ENCODE measurements at regions not wholly inside any gene's neighbourhood (a gene's known extent, or its start where the extent isn't known, plus 50 kb on each side); places are given as distances from the start of the nearest gene placed in this dataset.

DNA sequence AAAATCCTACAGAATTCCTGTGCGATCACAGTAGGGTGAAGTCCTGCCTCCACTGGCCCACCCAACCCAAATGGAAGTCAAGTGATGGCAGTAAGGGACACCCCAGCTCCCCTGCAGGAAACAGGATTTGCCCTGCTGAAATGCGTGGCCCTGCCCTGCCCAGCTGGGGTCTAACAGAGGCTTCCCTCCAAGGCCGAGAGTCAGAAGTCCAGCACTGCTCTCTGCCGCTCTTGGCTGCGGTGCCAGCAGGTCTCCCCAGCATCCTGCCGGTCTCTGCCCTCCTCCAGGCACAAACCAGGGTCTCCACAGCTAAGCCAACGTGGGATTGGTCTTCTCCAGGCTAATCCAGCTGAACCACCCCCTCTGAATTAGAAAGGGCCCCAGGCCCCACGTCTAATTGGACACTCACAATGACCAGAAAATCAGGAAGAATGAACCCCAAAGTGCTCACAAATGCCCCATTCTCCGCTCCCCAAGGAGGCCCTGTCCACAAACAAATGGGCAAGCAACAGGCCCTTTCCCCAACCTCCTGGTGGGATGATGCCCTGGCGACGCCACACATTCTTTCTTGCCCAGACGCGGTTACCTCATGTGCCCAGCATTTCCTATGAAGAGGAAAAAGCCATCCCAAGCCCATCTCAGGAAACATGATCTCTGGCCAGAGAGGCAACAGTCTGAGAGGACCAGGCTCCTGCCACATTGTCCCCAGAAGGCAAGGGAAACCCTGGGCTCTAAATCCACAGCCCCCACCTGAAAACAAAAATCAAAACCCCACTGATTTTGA lies 117.2 kb downstream of the BANF2 start:
- Mint-ChIP-seq H3K4me1 (peaks cover 2% of the 10 kb centered on the region), H3K4me3 (no peak overlapping the region), H3K27me3 (no peaks in the 10 kb centered on the region), H3K36me3 (ENCODE audit: low read depth) (no peaks in the 10 kb centered on the region), H3K9me3 (peaks cover 5% of the 10 kb centered on the region), H3K27ac (no peak overlapping the region)
- ChIA-PET POLR2A (no interaction called here), CTCF (no interaction called here)
- intact Hi-C loops (cut with micrococcal nuclease), result no loop called here
- TF ChIP-seq, protein P1, sequence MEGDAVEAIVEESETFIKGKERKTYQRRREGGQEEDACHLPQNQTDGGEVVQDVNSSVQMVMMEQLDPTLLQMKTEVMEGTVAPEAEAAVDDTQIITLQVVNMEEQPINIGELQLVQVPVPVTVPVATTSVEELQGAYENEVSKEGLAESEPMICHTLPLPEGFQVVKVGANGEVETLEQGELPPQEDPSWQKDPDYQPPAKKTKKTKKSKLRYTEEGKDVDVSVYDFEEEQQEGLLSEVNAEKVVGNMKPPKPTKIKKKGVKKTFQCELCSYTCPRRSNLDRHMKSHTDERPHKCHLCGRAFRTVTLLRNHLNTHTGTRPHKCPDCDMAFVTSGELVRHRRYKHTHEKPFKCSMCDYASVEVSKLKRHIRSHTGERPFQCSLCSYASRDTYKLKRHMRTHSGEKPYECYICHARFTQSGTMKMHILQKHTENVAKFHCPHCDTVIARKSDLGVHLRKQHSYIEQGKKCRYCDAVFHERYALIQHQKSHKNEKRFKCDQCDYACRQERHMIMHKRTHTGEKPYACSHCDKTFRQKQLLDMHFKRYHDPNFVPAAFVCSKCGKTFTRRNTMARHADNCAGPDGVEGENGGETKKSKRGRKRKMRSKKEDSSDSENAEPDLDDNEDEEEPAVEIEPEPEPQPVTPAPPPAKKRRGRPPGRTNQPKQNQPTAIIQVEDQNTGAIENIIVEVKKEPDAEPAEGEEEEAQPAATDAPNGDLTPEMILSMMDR (IDR thresholded peaks at IDR 0.05), result no peak
- DNase-seq (no peak), ATAC-seq (ENCODE audit: low read depth) (no peak)

DNA sequence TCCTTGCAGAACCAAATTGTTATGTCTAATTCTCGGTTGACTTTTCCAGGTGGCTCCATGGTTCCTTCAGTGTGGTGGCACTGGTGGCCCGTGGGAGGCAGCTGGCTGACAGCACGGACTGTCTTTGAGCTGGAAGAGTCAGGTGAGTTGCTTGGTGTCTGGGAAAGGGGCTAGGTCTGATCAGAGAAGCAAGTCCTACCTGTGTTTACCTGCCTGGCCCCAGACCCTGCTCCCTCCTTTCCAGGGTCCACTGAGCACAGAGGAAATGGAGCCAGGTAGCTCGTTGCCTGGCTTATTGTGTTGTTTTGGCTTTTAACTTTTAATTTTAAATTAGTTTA lies 111.8 kb downstream of the BANF2 start:
- intact Hi-C loops (cut with micrococcal nuclease), result no loop called here
- TF ChIP-seq, protein P1 (IDR thresholded peaks at IDR 0.05), result no peak
- Mint-ChIP-seq H3K36me3 (ENCODE audit: low read depth) (no peaks in the 10 kb centered on the region), H3K27ac (no peak overlapping the region), H3K27me3 (no peaks in the 10 kb centered on the region), H3K4me1 (peaks cover 10% of the 10 kb centered on the region), H3K9me3 (no peaks in the 10 kb centered on the region), H3K4me3 (no peak overlapping the region)
- ChIA-PET CTCF (no interaction called here), POLR2A (no interaction called here)
- ATAC-seq (ENCODE audit: low read depth) (no peak), DNase-seq (no peak)

DNA sequence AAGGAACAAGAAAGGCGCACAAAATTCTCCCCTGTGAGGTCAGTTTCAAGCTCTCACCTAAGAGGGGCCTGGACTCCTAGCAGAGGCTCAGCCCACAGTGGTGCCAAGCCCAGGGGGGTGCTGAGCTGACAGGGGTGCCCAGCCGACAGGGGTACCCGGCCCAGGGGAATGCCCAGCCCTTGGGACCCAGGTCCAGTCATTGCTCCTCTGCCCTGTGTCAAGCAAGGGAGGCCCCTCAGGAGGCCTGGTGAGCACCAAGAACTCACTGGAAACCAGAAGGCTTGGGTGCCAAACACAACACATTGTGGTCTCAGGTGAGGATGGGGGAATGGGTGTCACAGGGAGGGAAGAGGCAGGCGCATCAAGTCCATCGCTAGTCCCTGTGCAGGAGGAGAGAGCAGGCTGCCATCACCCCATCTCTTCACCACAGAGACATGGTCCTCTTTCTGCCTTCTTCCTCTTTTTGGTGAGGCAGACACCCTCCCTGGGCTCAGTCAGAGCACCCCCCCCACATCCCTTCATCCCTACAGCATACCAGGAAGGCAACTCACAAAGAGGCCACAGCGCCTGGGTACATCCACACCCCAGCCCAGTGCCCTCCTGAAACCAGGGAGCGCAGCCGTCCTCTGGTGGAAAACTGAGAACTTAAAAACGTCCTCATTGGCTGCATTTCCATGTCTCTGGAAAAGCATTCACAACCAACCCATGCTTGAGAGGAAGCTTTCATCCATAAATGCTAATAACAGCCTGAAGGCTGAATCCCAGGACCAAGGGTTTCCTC lies 111.3 kb downstream of the BANF2 start:
- Mint-ChIP-seq H3K4me3 (no peak overlapping the region), H3K27ac (no peak overlapping the region), H3K4me1 (peaks cover 10% of the 10 kb centered on the region), H3K9me3 (no peaks in the 10 kb centered on the region), H3K36me3 (ENCODE audit: low read depth) (no peaks in the 10 kb centered on the region), H3K27me3 (no peaks in the 10 kb centered on the region)
- CTCF ChIA-PET, result no interaction called here
- no peak for DNase-seq
- ATAC-seq (ENCODE audit: low read depth), result no peak
- TF ChIP-seq, protein P1 (IDR thresholded peaks at IDR 0.05), result no peak
- intact Hi-C loops (cut with micrococcal nuclease), result no loop called here
- POLR2A ChIA-PET, result no interaction called here

DNA sequence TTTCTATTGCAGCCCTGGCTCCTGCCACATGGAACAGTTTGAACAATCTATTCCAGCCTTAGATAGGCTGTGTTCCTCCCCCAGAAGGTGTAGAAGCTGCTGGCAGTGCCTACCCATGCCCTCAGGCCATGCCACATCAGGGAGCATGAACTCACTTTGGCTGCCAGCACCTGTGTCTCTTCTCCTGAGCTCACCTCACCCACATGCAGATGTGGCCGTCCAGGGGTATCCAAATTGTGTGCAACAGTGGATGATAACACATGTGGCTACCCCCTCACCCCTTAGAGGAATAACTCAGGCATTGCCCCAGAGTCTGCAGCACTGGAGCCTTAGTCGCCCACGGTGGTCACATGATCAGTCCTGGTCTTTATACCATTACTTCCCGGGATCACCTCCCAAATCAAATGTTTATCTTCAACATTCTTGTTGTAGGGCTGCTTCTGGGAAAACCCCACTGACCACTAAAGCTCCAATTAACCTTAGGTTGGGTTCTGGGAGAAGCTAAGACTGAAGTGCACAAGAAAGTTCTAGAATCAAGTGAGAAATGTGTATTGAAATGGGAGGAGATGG lies 110.4 kb downstream of the BANF2 start:
- Mint-ChIP-seq H3K36me3 (ENCODE audit: low read depth) (no peaks in the 10 kb centered on the region), H3K4me1 (peaks cover 10% of the 10 kb centered on the region), H3K27ac (no peak overlapping the region), H3K27me3 (no peaks in the 10 kb centered on the region), H3K4me3 (no peak overlapping the region), H3K9me3 (no peaks in the 10 kb centered on the region)
- POLR2A ChIA-PET, result no interaction called here
- TF ChIP-seq, protein P1 (IDR thresholded peaks at IDR 0.05), result no peak
- ATAC-seq (ENCODE audit: low read depth) (no peak), DNase-seq (no peak)
- CTCF ChIA-PET, result no interaction called here
- intact Hi-C loops (cut with micrococcal nuclease), result no loop called here

DNA sequence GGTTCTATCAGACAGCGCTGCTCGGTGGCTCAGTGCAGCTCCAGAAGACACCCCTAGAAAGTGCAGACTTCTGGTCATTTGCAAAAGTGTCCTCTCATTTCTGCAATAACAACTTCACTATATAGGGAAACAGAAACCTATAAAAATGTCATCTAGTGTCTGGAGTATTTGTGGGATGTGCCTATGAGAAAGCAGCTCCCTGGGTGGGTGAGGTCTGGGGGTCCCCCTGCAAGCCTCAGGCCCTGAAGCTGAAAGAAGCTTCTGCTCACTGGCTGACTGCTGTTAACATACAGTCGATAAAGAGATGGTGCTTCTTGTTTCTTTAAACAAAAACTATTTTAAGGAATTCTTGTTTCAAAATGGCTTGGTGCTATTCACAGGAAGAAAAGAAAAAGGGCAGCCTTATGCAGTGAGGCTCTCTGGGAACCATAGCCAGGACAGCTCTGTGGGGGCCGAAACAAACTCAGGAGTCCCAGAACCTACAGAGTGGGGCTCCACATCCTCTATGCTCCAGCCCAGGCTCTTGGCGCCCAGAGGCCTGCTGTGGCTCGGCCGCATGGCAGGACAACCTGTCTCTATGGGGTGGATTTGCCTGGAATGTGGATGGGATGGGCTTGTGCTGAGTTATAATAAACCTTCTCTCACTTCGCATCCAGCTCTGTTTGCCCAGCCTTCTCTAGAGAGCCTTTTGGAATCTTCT lies 109.7 kb downstream of the BANF2 start:
- H3K36me3 Mint-ChIP-seq (ENCODE audit: low read depth), result no peaks in the 10 kb centered on the region
- no peaks in the 10 kb centered on the region for H3K9me3 Mint-ChIP-seq
- no peaks in the 10 kb centered on the region for H3K27me3 Mint-ChIP-seq
- intact Hi-C loops (cut with micrococcal nuclease), result no loop called here
- POLR2A ChIA-PET, result no interaction called here
- DNase-seq (no peak), ATAC-seq (ENCODE audit: low read depth) (no peak)
- CTCF ChIA-PET, result no interaction called here
- TF ChIP-seq, protein P1 (IDR thresholded peaks at IDR 0.05), result no peak
- no peak overlapping the region for H3K27ac Mint-ChIP-seq
- peaks cover 10% of the 10 kb centered on the region for H3K4me1 Mint-ChIP-seq
- H3K4me3 Mint-ChIP-seq, result no peak overlapping the region
